Hepatocyte (in vitro differentiated cells): ENCODE measurements at regions not wholly inside any gene's neighbourhood (a gene's known extent, or its start where the extent isn't known, plus 50 kb on each side); places are given as distances from the start of the nearest gene placed in this dataset.
A peak's percentile ranks its signal among the peaks of the same experiment; 100 is the strongest.

ENCODE experiments used
- DNase-seq: peaks from one replicate; pipeline ENCODE4 v3.0.0-alpha.2; 2016; ENCODE audit warnings: low spot score
- H2AFZ ChIP-seq: fragments of 200-600 bp; sonication (generic); 2 replicates; pipeline ENCODE4 v1.6.0; 2016; ENCODE audit warnings: antibody characterized with exemption, mild to moderate bottlenecking
- H3K27ac ChIP-seq: fragments of 200-600 bp; sonication (generic); 2 replicates; pipeline ENCODE4 v1.5.1; 2016; ENCODE audit warnings: mild to moderate bottlenecking
- H3K27me3 ChIP-seq: fragments of 200-600 bp; sonication (generic); 2 replicates; pipeline ENCODE4 v1.6.1; 2016
- H3K36me3 ChIP-seq: fragments of 200-600 bp; sonication (generic); replicated peaks from 2 replicates; pipeline ENCODE4 v1.5.1; 2016; ENCODE audit warnings: low read depth; ENCODE audit not compliant: insufficient read depth
- H3K4me1 ChIP-seq: fragments of 200-600 bp; sonication (generic); 2 replicates; pipeline ENCODE4 v1.5.1; 2016; ENCODE audit warnings: mild to moderate bottlenecking, moderate library complexity; ENCODE audit not compliant: insufficient read depth
- H3K4me2 ChIP-seq: fragments of 200-600 bp; sonication (generic); 2 replicates; pipeline ENCODE4 v1.6.0; 2016
- H3K4me3 ChIP-seq: fragments of 200-600 bp; sonication (generic); 2 replicates; pipeline ENCODE4 v1.5.1; 2016; ENCODE audit warnings: mild to moderate bottlenecking
- H3K79me2 ChIP-seq: fragments of 200-600 bp; sonication (generic); 2 replicates; pipeline ENCODE4 v1.6.0; 2017; ENCODE audit warnings: mild to moderate bottlenecking
- H3K9me2 ChIP-seq: fragments of 200-600 bp; sonication (generic); replicated peaks from 2 replicates; pipeline ENCODE4 v1.6.0; 2017; ENCODE audit warnings: mild to moderate bottlenecking; ENCODE audit not compliant: insufficient read depth
- H3K9me3 ChIP-seq: fragments of 200-600 bp; sonication (generic); 2 replicates; pipeline ENCODE4 v1.5.1; 2016; ENCODE audit warnings: low read depth, mild to moderate bottlenecking
- H4K20me1 ChIP-seq: fragments of 200-600 bp; sonication (generic); 2 replicates; pipeline ENCODE4 v1.6.0; 2016; ENCODE audit warnings: mild to moderate bottlenecking; ENCODE audit not compliant: insufficient read depth, poor library complexity, severe bottlenecking
- EZH2 ChIP-seq: fragments of 200-600 bp; sonication (generic); IDR thresholded peaks from 2 replicates; pipeline ENCODE4 v1.6.1; 2016; ENCODE audit warnings: antibody characterized with exemption, mild to moderate bottlenecking, borderline replicate concordance
- EZH2phosphoT487 ChIP-seq: fragments of 200-600 bp; sonication (generic); IDR thresholded peaks from one replicate; pipeline ENCODE4 v1.6.1; 2018; ENCODE audit warnings: antibody characterized with exemption, mild to moderate bottlenecking, low read depth, moderate library complexity; ENCODE audit not compliant: unreplicated experiment, severe bottlenecking
- WGBS: methylation state at CpG from one replicate; pipeline ENCODE4 v1.1.6; 2016; ENCODE audit warnings: low lambda C conversion rate; ENCODE audit errors: missing lambda C conversion rate; 5-methylcytosine and 5-hydroxymethylcytosine counted together
- TF ChIP-seq, protein P1 (sequence below): fragments of 200-600 bp; sonication (generic); IDR thresholded peaks from 2 replicates; pipeline ENCODE4 v1.5.1; 2016; ENCODE audit warnings: antibody characterized with exemption, mild to moderate bottlenecking; ENCODE audit not compliant: poor library complexity

DNA sequence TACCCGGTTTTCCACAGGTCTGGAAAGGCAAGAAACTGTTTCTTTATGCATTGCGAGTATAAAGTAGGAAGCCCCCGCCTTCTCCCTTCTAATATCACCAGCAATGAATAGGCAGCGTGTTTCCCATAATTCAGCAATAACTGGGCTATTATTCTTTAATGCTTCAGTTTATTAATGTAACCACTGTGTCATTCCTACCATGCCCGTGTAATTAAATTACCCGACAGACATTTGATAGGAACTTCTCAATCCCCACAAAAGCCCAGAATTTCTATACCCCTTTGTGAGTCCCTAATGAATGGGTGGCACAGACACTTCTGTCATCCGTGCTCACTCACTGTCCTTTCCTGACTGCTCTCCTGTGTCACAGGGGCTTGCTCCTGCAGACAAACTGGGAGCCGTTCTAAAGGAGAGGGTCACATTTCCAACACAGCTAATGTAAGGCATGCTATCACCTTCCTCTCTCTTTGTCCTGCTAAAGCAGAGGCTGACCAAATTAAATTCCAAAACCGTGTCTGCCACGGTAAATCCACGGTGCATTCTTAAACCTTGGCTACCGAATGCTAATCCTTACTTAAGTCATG lies 108.5 kb upstream of the MID1 start:
- H3K4me2 ChIP-seq = no peak overlapping the region
- no peaks in the 10 kb centered on the region for H3K27me3 ChIP-seq
- no peaks in the 10 kb centered on the region for H4K20me1 ChIP-seq
- H3K9me2 ChIP-seq = no peaks in the 10 kb centered on the region
- TF ChIP-seq, protein P1, sequence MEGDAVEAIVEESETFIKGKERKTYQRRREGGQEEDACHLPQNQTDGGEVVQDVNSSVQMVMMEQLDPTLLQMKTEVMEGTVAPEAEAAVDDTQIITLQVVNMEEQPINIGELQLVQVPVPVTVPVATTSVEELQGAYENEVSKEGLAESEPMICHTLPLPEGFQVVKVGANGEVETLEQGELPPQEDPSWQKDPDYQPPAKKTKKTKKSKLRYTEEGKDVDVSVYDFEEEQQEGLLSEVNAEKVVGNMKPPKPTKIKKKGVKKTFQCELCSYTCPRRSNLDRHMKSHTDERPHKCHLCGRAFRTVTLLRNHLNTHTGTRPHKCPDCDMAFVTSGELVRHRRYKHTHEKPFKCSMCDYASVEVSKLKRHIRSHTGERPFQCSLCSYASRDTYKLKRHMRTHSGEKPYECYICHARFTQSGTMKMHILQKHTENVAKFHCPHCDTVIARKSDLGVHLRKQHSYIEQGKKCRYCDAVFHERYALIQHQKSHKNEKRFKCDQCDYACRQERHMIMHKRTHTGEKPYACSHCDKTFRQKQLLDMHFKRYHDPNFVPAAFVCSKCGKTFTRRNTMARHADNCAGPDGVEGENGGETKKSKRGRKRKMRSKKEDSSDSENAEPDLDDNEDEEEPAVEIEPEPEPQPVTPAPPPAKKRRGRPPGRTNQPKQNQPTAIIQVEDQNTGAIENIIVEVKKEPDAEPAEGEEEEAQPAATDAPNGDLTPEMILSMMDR = no peak
- no peak for TF ChIP-seq EZH2
- no peaks in the 10 kb centered on the region for H3K4me1 ChIP-seq
- no peak overlapping the region for H3K27ac ChIP-seq
- no peak overlapping the region for H2AFZ ChIP-seq
- DNase-seq = no peak
- 70% methylated on average over 12 of the region's 12 CpGs for WGBS
- no peaks in the 10 kb centered on the region for H3K9me3 ChIP-seq
- H3K79me2 ChIP-seq = no peaks in the 10 kb centered on the region
- no peaks in the 10 kb centered on the region for H3K36me3 ChIP-seq
- H3K4me3 ChIP-seq = no peak overlapping the region

DNA sequence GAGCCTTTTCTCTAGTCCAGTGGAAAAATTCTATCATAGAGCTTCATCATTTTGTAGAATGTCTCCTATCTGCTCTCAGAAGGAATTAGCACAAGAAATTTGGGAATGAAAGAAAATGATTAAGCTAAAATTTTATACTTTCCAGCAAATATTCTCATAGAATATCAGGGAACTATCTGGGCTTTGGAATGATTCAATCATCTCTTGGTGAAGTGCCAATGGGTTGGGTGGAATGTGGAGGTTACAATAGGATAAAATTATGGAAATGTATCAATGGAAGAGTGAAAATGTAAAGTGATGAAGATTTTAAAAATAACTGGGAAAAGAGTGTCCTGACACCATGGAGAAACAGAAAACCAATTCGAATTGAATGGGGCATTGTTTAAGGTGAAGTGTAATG lies 119.0 kb upstream of the MID1 start:
- no peaks in the 10 kb centered on the region for H3K79me2 ChIP-seq
- no peak for TF ChIP-seq EZH2
- no peak for TF ChIP-seq EZH2phosphoT487
- TF ChIP-seq, protein P1 = no peak
- no peaks in the 10 kb centered on the region for H3K27me3 ChIP-seq
- no peak overlapping the region for H3K4me3 ChIP-seq
- H4K20me1 ChIP-seq = no peaks in the 10 kb centered on the region
- no peak overlapping the region for H2AFZ ChIP-seq
- H3K9me2 ChIP-seq = no peaks in the 10 kb centered on the region
- no peaks in the 10 kb centered on the region for H3K4me1 ChIP-seq
- H3K27ac ChIP-seq = no peak overlapping the region
- H3K9me3 ChIP-seq = no peaks in the 10 kb centered on the region
- DNase-seq = no peak
- 60% methylated on average over 1 of the region's 1 CpG for WGBS
- H3K36me3 ChIP-seq = no peaks in the 10 kb centered on the region
- H3K4me2 ChIP-seq = no peak overlapping the region

DNA sequence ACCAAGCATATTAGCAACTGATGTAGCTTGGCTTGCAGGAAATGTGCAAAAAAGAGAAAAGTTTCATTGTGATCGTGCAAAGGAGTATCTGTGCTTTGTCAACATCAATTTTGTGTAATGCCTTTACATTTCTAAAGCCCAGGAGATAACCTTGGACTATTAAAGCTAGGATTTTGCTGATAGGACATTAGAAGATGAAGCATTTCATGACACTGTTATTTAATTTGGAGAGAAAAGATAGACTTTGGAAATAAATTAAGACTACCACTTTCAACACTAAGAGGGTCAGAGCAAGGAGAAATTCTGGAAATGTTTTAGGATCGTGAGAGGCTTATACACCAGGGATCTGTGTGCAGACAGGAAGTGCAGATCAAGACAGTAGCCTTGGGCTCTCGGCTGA lies 120.6 kb upstream of the MID1 start:
- no peaks in the 10 kb centered on the region for H3K79me2 ChIP-seq
- H3K27ac ChIP-seq = peak overlapping the region; percentile 15
- no peaks in the 10 kb centered on the region for H3K27me3 ChIP-seq
- no peak for TF ChIP-seq EZH2phosphoT487
- TF ChIP-seq, protein P1 = no peak
- TF ChIP-seq EZH2 = no peak
- H3K4me2 ChIP-seq = peak overlapping the region; percentile 22
- no peaks in the 10 kb centered on the region for H3K9me2 ChIP-seq
- H3K9me3 ChIP-seq = no peaks in the 10 kb centered on the region
- WGBS = 36% methylated on average over 3 of the region's 3 CpGs
- no peak overlapping the region for H3K4me3 ChIP-seq
- H3K36me3 ChIP-seq = no peaks in the 10 kb centered on the region
- H4K20me1 ChIP-seq = no peaks in the 10 kb centered on the region
- DNase-seq = no peak
- H2AFZ ChIP-seq = no peak overlapping the region
- no peaks in the 10 kb centered on the region for H3K4me1 ChIP-seq

DNA sequence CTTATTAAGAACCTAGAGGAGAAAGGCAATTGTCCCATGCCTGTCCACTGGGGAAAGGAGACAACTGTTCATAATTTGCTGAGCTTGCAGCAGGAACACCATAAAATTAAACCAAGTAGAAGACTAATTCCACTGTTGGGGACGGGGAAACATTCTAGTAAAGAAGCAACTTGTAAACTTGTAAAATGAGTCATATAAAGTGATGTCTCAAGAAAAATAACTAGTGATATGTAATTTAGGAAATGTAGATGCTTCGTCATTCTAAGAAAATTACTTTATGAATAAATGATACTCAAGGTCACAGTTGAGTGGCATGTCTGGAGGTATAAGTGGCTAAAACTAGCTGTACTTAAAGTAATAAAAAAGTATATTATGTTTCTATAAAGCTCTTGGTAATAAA lies 121.2 kb upstream of the MID1 start:
- no peaks in the 10 kb centered on the region for H3K79me2 ChIP-seq
- H2AFZ ChIP-seq = no peak overlapping the region
- H3K27ac ChIP-seq = peak overlapping the region; percentile 15
- no peaks in the 10 kb centered on the region for H3K27me3 ChIP-seq
- no peak for DNase-seq
- TF ChIP-seq, protein P1 = no peak
- no peak for TF ChIP-seq EZH2
- TF ChIP-seq EZH2phosphoT487 = no peak
- H3K4me2 ChIP-seq = peak overlapping the region; percentile 22
- no peak overlapping the region for H3K4me3 ChIP-seq
- H4K20me1 ChIP-seq = no peaks in the 10 kb centered on the region
- H3K4me1 ChIP-seq = no peaks in the 10 kb centered on the region
- no peaks in the 10 kb centered on the region for H3K9me2 ChIP-seq
- WGBS = 51% methylated on average over 2 of the region's 2 CpGs
- no peaks in the 10 kb centered on the region for H3K36me3 ChIP-seq
- H3K9me3 ChIP-seq = no peaks in the 10 kb centered on the region
